Endothelial cell of umbilical vein (primary cell): ENCODE measurements at regions not wholly inside any gene's neighbourhood (a gene's known extent, or its start where the extent isn't known, plus 50 kb on each side); places are given as distances from the start of the nearest gene placed in this dataset.

Experiments used
- BruUV-seq: library from RNA; stranded (reverse); fragments of 400-500 nt; replicated peaks from 2 replicates; lab custom pipeline; 2021; lab: Mats Ljungman, UMichigan
- CTCF ChIA-PET: fragments of 300-600, 350-600 bp; sonication (Branson Sonifier 250); formaldehyde crosslinking; loops from one replicate; lab custom pipeline; 2021; ENCODE audit warnings: antibody characterized with exemption, inconsistent platforms; lab: Charles Lee
- POLR2A ChIA-PET: fragments of 300-600, 350-600 bp; sonication (Branson Sonifier 250); formaldehyde crosslinking; loops from one replicate; lab custom pipeline; 2021; ENCODE audit warnings: antibody characterized with exemption, inconsistent platforms; lab: Charles Lee
- DNase-seq: peaks from one replicate; pipeline ENCODE4 v3.0.0-alpha.2; 2011; ENCODE audit warnings: low read depth, low spot score
- FAIRE-seq: peaks from 2 replicates; lab custom pipeline; 2011; peaks lifted over from hg19 to GRCh38; lab: Jason Lieb, UNC
- H2AFZ ChIP-seq: 2 replicates; pipeline ENCODE4 v1.6.0; 2012; ENCODE audit warnings: low read depth, low read length, control low read depth, inconsistent platforms
- H3K27ac ChIP-seq: 2 replicates; pipeline ENCODE4 v1.5.1; 2011; ENCODE audit warnings: low read depth, mild to moderate bottlenecking, control low read depth, low read length, moderate library complexity; ENCODE audit not compliant: insufficient read depth
- H3K27me3 ChIP-seq, 2 experiments: 2 replicates each; pipeline versions ENCODE4 v1.6.0 to v1.6.1; 2011; ENCODE audit warnings: low read length in 2 of 2, mixed read lengths in 1 of 2; ENCODE audit not compliant: control insufficient read depth in 2 of 2, insufficient read depth in 2 of 2
- H3K36me3 ChIP-seq, 2 experiments: 2 replicates in 1 of 2; 3 replicates in 1 of 2; pipeline ENCODE4 v1.5.1; 2011; ENCODE audit warnings: low read length in 2 of 2, mild to moderate bottlenecking in 1 of 2, moderate library complexity in 1 of 2; ENCODE audit not compliant: control insufficient read depth in 2 of 2, insufficient read depth in 2 of 2; ENCODE audit errors: extremely low read depth in 1 of 2
- H3K4me1 ChIP-seq: 3 replicates; pipeline ENCODE4 v1.5.1; 2011; ENCODE audit warnings: mild to moderate bottlenecking, low read length; ENCODE audit not compliant: control insufficient read depth, insufficient read depth; ENCODE audit errors: extremely low read depth
- H3K4me2 ChIP-seq: 2 replicates; pipeline ENCODE4 v1.6.1; 2011; ENCODE audit warnings: low read length, control low read depth, mixed read lengths; ENCODE audit not compliant: insufficient read depth
- H3K4me3 ChIP-seq, 3 experiments: fragments of 200-600 bp in 1 of 3; sonication (generic), shearing (Covaris generic) in 1 of 3; replicated peaks in 1 of 3; 2 replicates each; pipeline ENCODE4 v1.5.1; 2011 to 2016; ENCODE audit warnings: control low read depth in 3 of 3, low read length in 3 of 3, mild to moderate bottlenecking in 2 of 3, inconsistent platforms in 1 of 3, low read depth in 1 of 3, moderate library complexity in 1 of 3; ENCODE audit not compliant: insufficient read depth in 1 of 3
- H3K79me2 ChIP-seq: 2 replicates; pipeline ENCODE4 v1.6.0; 2012; ENCODE audit warnings: low read length, inconsistent platforms; ENCODE audit not compliant: control insufficient read depth, insufficient read depth
- H3K9ac ChIP-seq: replicated peaks from 2 replicates; pipeline ENCODE3; 2011; ENCODE audit warnings: low read length, control low read depth; ENCODE audit not compliant: insufficient read depth; ENCODE audit errors: extremely low read depth
- H3K9me1 ChIP-seq: replicated peaks from 3 replicates; pipeline ENCODE4 v1.6.0; 2011; ENCODE audit warnings: mild to moderate bottlenecking, low read length; ENCODE audit not compliant: control insufficient read depth, insufficient read depth; ENCODE audit errors: extremely low read depth
- H3K9me3 ChIP-seq: replicated peaks from 2 replicates; pipeline ENCODE4 v1.5.1; 2012; ENCODE audit warnings: low read length, inconsistent platforms; ENCODE audit not compliant: control insufficient read depth, insufficient read depth
- H4K20me1 ChIP-seq: replicated peaks from 2 replicates; pipeline ENCODE3; 2011; ENCODE audit warnings: mild to moderate bottlenecking, low read length; ENCODE audit not compliant: control insufficient read depth, insufficient read depth; ENCODE audit errors: extremely low read depth
- FOS ChIP-seq: IDR thresholded peaks from 2 replicates; pipeline ENCODE4 v1.6.1; 2011; ENCODE audit warnings: mild to moderate bottlenecking, low read length, moderate library complexity, borderline replicate concordance; ENCODE audit not compliant: insufficient read depth
- GATA2 ChIP-seq: IDR thresholded peaks from 2 replicates; pipeline ENCODE4 v1.7.0; 2011; ENCODE audit warnings: low read depth, mild to moderate bottlenecking, moderate library complexity, mixed read lengths, low read length; ENCODE audit not compliant: insufficient read length, insufficient read depth
- POLR2A ChIP-seq: IDR thresholded peaks from 2 replicates; pipeline ENCODE4 v1.6.1; 2012; ENCODE audit warnings: low read depth, mild to moderate bottlenecking, control low read depth, low read length
- dilution Hi-C: fragments of 300-500 bp; cut with MboI; formaldehyde crosslinking; loops from one replicate; pipeline ENCODE4 v1.15.0; 2019; ENCODE audit warnings: low sequenced_read_pairs; ENCODE audit not compliant: extremely low pct_ligation_motif_present
- intact Hi-C: fragments of 100-400 bp; cut with micrococcal nuclease; formaldehyde crosslinking; loops from one replicate; pipeline ENCODE4 v1.10.0; 2022

- BruUV-seq: no TSS peak
- FAIRE-seq (no peak), DNase-seq (no peak)
- H2AFZ ChIP-seq: no peak overlapping the region
- H3K4me1 ChIP-seq: peaks cover 1% of the 10 kb centered on the region
- H3K9me1 ChIP-seq: no peaks in the 10 kb centered on the region
- H3K79me2 ChIP-seq: no peaks in the 10 kb centered on the region
- no peak overlapping the region for H3K4me3 ChIP-seq
- H3K27me3 ChIP-seq: no peaks in the 10 kb centered on the region
- dilution Hi-C loops (no loop called here), intact Hi-C loops (no loop called here)
- no peak overlapping the region for H3K4me2 ChIP-seq
- no peaks in the 10 kb centered on the region for H4K20me1 ChIP-seq
- TF ChIP-seq GATA2 (no peak), POLR2A (no peak)
- H3K27ac ChIP-seq: no peak overlapping the region
- ChIA-PET POLR2A (no interaction called here), CTCF (interaction anchor here (1.1 kb wide), 1 partner anchor 9 kb away, joined by 3 read pairs; no protein-coding TSS in a partner anchor)
- no peak overlapping the region for H3K9ac ChIP-seq
- no peaks in the 10 kb centered on the region for H3K9me3 ChIP-seq
- H3K36me3 ChIP-seq: no peaks in the 10 kb centered on the region
Measured at GRCh38 chr3:20250314-20250713, 64.3 kb upstream of the SGO1 start.

- Histone ChIP-seq H4K20me1 (no peaks in the 10 kb centered on the region), H3K4me2 (no peak overlapping the region), H2AFZ (no peak overlapping the region), H3K27me3 (no peaks in the 10 kb centered on the region), H3K79me2 (no peaks in the 10 kb centered on the region), H3K9ac (no peak overlapping the region), H3K9me3 (no peaks in the 10 kb centered on the region), H3K36me3 (no peaks in the 10 kb centered on the region), H3K4me1 (no peaks in the 10 kb centered on the region), H3K4me3 (no peak overlapping the region), H3K9me1 (no peaks in the 10 kb centered on the region), H3K27ac (no peak overlapping the region)
- dilution Hi-C loops: no loop called here
- FAIRE-seq (no peak), DNase-seq (no peak)
- ChIA-PET CTCF (no interaction called here), POLR2A (no interaction called here)
- BruUV-seq: no TSS peak
- intact Hi-C loops: no loop called here
- TF ChIP-seq GATA2 (no peak), FOS (no peak)
Measured at GRCh38 chr3:20246662-20247061, 60.7 kb upstream of the SGO1 start.
